Inflammatory macrophage (primary cell): ENCODE measurements at regions not wholly inside any gene's neighbourhood (a gene's known extent, or its start where the extent isn't known, plus 50 kb on each side); places are given as distances from the start of the nearest gene placed in this dataset.
"Not testable (repeated sequence)": the region's sequence is repeated elsewhere in the genome, so short reads cannot be mapped to it uniquely, and the experiment has no call there.

ENCODE experiments used
- DNase-seq, 2 donors: peaks; one replicate each; pipeline ENCODE4 v3.0.0-alpha.2; 2020 to 2022

DNA sequence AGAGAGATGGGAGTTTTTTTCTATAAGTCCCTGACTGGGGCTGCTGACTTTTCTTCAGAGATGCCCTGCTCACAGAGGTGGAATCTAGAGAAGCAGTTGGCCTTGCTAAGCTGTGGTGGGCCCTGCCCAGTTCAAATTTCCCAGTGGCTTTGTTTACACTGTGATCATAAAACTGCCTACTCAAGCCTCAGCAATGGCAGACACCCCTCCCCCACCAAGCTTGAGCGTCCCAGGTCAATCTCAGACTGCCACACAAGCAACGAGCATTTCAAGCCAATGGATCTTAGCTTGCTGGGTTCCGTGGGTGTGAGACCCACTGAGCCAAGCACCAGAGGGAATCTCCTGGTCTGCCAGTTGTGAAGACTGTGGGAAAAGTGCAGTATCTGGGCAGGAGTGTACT, 199.8 kb upstream of the WDFY3 start:
- DNase-seq, result no peak

DNA sequence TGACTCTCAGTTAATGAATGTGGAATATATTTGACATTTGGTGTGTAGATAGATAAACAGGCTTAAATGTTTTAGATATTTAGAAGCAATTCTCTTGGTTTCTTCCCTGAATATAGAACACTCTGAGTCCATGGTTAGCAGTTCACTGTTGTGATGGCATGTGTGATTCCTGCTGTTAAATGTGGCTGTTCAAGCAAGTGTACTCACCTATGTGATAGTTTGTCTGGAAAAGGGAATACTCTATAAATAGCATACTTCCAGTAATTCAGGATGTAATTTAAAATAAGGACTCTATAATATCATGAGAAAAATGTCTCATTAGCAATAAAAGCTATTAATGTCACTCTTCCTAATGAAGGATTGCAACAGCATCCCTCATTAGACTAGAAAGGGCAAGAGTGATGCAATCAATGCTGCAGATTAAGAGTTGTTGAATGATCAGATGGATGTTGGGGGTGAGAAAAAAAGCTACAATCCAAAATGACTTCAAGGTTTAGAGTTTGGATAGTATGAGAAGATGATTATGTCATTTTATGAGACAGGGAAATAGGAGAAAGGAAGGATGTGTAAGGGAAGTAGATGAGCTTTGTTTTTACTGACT, 201.8 kb upstream of the WDFY3 start:
- DNase-seq, result no peak

DNA sequence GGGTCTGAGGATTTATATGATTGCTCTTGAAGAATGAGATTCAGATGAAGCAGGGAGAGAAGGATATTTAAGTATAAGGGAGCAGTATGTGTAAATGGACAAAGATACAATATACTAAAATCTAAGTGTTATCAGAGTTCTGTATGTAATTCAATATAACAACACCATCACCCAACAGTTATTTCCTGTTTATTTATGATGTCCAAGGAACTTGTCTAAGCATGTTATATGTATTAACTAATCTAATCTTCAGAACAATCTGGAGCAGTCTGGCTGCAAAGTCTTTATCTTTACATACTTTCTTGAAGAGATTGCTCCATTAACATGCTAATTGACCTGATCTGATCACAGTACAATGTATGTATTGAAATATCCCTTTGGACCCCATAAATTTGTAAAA, 203.8 kb upstream of the WDFY3 start:
- no peak for DNase-seq

DNA sequence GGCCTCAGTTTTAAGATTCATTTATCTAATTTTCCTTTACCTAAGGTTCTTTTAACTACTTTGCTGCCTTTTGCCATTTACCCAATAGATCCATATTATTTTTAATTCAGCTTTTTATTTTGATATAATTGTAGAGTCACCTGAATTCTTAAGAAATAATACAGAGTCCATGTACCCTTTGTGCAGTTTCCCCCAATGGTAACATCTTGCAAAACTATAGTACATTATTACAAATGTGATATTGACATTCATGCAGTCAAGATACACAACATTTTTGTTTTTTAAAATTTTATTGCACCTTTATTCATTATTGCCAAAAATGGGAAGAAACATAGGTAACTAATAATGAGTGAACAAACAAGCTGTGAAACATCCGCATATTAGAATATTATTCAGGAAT, 208.7 kb upstream of the WDFY3 start:
- DNase-seq, result no peak

DNA sequence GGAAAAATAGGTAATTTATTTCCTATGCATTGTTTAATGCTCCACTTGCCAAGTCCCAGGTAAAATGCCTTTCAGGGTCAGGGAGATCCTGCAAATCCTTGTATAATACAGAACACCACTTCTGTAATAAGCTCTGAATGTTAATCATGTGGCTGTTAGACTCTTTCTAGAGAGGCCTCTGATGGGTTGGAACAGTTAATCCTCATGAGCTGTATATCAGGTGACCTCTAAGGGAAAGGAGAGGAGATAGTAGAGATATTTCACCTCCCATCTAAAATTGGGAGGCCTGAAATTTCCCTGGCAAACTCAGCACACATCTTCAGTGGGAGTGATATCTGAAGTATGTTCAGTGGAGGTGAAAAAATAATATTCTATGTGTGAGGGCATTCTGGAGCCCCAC, 210.6 kb upstream of the WDFY3 start:
- DNase-seq, result no peak

DNA sequence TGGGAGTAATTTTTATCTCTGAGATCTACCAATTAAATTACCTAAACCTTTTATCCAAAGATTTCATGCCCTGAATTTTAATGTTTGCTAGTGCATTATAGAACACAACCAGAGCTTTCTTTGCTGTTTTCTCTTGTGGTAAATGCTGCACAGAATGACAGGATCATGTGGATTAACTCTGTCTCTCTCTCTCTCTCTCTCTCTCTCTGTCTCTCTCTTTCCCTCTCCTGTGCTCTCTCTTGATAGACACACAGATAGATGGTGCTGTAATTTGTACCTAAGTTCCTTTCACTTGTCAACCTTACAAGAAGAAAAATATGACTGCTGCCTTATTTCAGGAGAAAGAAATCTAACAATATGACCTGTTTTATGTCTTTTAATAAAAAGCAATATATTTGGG, 211.2 kb upstream of the WDFY3 start:
- no peak for DNase-seq

DNA sequence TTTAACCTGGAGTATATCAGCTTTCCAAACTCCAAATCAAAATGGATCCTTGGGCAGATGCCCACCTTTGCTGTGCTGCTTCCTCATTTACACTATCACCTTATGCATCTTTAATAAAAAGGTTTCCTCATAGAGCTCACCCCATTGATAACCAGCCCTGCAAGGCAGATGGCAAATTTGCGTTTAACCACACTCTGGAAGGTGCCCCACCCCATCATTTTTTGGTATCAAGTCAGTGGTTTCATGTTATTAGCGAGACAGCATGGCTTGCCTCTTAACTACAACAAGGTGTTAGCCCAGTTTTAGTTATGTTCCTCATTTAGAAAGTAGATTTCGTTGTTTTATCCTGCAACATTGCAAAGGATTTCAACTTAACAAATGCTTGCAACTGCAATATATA, 214.0 kb upstream of the WDFY3 start:
- DNase-seq, result no peak

DNA sequence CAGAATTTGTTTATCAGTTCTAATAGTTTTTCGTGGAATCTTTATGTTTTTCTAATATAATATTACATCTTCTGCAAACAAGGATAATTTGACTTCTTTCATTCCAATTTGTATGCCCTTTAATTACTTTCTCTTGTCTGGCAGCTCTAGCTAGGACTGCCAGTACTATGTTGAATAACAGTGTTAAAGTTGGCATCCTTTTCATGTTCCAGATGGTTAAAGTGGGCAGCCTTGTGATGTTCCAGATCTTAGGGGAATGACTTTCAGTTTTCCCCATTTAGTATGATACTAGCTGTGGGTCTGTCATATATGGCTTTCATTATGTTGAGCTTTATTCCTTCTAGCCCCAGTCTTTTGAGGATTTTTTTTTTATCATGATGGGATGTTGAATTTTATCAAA, 220.6 kb upstream of the WDFY3 start:
- no peak for DNase-seq

DNA sequence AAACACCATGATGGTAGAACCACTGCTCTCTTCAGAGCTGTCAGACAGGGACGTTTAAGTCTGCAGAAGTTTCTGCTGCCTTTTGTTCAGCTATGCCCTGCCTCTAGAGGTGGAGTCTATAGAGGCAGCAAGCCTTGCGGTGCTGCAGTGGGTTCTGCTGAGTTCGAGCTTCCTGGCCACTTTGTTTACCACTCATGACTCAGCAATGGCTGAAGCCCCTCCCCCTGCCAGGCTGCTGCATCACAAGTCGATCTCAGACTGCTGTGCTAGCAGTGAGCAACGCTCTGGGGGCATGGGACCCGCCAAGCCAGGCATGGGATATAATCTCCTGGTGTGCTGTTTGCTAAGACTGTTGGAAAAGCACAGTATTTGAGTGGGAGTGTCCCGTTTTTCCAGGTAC, 229.5 kb upstream of the WDFY3 start:
- not testable (repeated sequence) for DNase-seq

DNA sequence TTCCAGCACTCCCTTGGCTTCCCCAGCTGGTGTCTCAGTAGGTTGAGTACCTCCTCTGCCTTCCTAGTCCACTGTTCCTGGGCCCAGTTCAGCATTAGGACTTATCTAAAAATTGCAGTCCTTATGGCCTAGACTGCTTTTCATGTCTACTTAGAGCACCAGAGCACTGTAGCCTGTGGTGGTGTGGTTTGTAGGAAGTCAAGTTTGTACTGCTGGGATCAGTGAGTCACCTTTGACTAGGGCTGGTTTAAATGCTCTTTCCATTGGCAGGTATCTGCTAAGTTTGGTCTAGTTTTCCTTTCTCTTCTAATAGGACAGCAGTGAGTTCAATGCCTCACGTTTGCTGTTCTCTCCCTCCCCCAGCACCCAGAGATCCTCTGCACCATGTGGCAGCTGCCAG, 233.6 kb upstream of the WDFY3 start:
- DNase-seq, result no peak

DNA sequence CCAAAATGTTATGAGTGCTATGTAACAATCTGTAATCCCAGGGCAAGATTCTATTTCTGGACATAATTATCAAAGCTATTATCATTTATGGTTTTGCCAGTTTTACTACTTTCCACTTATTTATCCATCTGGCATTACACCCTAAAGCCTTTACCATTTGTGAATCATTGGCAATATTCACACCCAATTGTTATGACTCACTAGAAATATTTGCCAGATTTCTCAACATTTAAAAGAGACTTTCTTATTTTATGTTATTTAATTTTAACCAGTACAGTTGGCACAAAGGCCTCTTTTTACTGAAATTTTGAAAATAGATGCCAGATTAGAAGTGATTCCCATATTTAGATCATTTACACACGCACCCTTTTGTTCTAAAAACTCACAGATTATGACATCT, 242.7 kb upstream of the WDFY3 start:
- DNase-seq, result no peak

DNA sequence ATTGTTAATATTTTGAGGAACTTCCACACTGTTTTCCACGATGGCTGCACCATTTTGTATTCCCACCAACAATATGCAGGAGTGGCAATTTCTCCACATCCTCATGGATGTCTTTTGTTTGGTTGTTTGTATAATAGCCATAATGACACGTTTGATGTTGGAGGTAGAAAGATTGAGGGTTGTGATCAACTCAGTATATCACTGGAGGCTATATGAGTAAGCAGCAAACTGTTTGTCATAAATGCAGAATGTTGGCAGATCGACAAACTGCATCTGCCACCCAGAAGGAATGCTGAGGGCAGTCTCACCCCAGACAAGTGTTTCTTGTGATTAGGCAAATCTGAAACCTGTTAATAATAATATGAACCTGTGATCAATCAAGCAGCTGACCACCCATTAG, 243.9 kb upstream of the WDFY3 start:
- DNase-seq, result no peak

DNA sequence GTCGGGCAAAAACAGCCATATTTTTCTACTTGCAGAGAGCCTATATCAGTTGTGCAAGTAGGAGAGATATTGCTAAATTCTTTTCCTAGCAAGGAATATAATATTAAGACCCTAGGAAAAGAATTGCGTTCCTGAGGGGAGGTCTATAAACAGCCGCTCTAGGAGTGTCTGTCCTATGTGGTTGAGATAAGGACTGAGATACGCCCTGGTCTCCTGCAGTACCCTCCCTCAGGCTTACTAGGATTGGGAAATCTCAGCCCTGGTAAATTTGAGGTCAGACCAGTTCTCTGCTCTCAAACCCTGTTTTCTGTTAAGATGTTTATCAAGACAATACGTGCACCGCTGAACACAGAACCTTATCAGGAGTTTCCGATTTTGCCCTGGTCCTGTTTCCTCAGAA, 250.1 kb upstream of the WDFY3 start:
- DNase-seq, result not testable (repeated sequence)

DNA sequence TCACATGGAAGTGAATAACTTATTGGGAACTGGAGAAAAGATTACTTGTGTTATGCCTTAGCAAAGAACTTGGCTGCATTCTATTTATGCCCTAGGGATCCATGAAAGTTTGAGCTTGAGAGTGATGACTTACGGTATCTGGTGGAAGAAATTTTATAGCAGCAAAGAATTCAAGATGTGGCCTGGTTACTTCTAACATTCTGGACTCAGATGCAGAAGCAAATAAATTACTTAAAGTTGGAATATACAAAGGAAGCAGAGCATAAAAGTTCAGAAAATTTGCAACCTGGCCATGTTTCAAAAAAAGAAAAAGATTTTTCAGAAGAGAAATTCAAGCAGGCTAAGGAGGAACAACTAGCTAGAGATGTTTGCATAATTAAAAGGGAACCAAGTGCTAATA, 252.3 kb upstream of the WDFY3 start:
- no peak for DNase-seq

DNA sequence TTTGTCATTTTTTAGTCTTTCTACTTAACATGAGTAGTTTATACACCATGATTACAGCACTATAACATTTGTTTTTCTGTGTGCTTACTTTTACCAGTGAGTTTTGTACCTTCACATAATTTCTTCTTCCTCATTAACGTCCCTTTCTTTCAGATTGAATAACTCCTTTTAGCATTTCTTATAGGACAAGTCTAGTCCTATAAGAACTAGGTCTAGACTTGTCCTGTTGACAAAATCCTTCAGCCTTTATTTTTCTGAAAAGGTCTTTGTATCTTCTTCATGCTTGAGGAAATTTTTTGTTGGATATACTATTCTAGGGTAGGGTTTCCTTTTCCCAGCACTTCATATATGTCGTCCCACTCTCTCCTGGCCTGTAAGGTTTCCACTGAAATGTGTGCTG, 253.3 kb upstream of the ARHGAP24 start:
- no peak for DNase-seq

DNA sequence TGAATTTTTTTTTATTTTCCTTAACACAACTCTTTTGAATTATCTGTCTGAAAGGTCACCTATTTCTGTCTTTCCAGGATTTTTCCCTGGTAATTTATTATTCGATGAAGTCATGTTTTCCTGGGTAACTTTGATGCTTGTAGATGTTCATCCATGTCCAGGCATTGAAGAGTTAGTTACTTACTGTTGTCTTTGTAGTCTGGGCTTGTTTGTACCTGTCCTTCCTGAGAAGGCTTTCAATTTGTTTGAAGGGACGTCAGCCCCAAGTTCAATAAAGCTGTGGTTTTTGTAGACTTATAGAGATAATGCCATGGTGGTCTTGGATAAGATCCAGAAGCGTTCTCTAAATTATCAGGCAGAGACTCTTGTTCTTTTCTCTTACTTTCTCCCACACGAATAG, 252.4 kb upstream of the ARHGAP24 start:
- no peak for DNase-seq

DNA sequence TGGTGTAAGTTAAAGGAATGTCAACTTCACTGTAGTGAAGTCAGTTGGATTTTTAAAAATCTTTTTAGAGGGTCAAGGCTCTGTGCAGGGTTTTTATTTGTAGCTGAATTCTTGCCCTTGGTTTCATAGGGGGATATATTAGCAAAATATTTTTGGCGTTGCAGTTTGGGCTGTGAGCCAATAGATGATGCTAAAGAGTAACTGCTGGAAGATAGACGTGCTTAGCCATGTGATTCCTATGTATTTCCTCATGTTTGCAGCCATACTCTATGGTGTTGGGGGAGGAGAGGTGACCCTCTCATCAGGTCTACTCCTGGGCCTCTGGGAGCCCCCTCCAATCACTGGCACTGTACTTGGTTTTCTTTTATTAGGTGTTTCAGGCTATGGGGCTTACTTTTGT, 246.7 kb upstream of the ARHGAP24 start:
- no peak for DNase-seq

DNA sequence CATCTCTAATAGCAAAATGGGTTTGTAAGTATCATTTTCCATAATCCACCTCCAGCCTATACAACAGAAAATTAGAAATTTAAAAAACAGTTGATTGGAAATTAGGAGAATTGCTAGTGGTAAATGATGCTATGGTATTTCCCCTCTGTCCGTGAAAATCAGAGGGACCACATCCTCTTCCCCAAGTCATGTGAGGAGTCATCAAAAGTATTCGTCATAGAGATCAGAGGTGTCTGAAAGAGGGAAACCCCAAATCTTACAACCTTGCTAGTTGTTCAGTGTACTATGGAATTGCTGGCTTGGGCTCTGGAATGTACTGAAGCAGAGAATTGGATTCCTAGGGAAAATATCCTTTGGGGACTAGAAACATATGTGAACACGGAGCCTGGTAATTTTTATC, 241.4 kb upstream of the ARHGAP24 start:
- DNase-seq, result no peak

DNA sequence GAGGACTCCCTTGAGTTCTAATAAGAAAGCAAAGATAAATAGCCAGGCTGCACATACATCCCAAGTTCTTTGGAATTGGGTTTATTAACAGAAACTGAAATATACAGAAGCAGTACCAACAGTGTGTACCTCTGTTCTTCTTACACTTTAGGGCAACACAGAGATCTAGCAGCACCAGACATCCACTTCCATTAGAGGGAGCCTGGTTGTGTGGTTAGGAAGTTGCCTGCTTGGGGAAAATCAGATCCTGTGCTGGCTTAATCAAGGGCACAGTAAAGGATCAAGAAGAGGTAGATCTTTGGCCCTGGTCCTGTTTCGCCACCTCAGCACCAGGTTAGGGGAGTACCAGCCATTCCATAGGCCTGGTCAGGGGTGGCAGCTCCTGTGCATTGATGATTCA, 231.1 kb upstream of the ARHGAP24 start:
- DNase-seq, result no peak

DNA sequence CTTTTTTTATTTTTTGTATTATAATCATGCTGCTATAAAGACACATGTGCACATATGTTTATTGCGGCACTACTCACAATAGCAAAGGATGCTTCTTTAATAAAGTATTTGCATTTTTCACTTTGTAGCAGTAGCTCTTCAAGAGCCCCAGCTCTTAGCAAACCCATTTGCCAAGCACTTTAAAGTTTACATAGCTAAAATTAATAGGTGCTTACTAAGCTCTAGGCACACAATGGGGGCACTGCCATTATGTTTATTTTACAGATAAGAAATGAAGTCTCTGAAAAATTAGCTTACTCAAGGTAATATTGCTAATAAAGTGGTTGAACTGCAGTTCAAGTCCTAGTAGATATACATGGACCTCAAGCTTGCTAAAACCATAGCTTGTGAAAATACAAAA, 230.3 kb upstream of the ARHGAP24 start:
- no peak for DNase-seq

DNA sequence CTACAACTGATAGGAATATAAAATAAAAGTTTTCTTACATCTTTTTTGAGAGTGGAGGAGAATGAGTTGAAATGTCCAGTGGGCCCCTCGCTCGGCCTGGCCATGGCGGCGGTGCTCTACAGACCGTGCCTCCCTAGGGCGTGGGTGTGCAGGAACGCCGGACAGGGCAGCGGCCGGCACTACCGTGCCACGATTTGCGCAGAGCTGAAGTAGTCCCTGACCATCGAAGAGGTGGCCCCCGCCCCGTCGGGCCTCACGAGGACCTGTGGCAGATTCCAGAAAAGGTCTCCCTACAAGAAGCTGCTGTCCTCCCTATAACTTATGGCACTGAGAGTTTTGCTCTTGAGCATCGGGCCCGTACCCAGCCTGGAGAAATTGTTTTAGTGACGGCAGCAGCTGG, 228.9 kb upstream of the ARHGAP24 start:
- no peak for DNase-seq

DNA sequence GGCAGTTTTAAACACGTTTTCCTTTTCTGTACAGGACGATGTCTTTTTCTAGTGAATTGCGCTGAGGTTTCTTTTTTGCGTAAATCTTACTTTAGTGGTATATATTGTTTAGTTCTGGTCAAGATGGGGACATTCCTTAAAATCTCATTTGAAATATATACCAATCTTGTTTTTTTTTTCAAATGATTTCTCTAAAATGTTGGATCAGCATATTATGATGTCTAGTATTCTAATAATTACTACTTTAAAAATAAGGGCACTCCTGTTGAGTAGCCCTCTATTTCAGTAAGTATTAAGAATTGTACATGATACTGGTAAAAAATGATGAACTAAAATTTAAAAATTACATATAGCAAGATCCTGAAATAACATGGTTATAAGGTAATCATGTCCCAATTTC, 224.1 kb upstream of the ARHGAP24 start:
- DNase-seq, result no peak

DNA sequence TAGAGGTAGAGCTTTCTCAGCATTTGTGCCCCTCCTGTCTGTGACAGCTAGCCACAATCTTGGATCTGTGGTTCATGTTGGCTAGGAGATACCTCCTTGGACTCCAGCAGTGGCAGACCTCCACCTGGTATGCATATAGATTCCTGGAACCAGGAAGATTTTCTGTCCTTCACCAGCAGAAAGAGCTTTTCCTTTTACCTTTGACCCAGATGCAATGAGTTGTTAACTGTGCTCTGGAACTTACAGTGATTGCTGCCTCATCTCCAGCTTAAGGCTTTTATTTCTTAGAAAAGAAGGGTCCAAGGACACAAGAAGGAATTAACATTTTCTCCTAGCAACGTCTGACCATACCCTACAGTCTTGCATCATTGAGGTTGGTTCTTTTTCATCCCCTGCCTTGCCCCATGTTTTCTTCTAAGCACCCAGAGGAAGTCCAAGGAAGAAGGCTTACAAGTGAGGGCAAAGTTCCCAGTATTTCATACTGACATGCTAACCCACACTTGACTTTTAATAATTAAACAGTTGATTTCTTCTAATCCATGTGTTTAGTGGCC, 217.1 kb upstream of the ARHGAP24 start:
- no peak for DNase-seq

DNA sequence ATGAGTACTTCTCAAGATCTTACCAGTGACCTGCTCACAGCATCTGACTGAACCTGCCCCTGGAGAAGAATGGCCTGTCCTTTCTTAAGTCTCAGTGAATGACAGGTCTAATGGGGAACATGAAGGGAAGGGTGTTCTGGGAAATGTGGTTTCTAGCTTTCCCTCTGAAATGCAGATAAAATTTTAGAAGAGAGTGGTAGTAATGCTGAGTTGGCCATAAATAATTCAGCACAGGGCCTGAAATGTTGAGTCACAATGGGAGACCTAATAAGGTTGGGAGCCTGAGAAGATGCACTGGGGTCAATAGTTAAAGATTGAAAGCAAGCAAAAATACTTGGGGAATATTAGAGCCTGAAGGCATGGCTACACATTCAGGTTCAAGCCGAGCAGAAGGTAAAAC, 214.9 kb upstream of the ARHGAP24 start:
- DNase-seq, result no peak

DNA sequence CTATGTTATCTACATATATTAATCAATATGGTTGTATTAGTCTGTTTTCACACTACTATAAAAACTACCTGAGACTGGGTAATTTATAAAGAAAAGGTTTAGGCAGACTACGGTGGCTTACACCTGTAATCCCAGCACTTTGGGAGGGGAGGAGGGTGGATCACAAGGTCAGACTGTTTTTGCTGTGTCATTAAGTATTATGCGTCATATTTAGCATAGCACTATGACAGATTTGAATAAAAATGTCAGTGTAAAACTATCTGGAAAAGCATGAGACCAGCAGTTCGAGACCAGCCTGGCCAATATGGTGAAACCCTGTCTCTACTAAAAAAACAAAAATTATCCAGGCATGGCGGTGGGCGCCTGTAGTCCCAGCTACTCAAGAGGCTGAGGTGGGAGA, 209.7 kb upstream of the ARHGAP24 start:
- no peak for DNase-seq

DNA sequence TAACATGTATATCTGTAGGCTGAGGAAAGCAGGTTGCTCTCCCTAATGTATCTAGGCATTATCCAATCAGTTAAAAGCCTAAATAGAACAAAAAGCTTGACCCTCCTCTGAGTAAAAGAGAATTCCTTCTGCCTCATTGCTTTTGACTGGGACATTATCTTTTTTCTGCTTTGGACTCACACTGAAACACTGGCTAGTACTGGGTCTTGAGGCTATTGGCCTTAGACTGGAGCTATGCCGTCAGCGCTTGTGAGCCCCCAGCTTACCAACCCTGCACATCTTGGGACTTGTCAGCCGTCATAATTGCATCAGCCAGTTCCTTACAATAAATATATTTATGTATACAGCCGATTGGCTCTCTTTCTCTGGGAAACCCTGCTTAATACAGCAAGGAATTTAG, 206.8 kb upstream of the ARHGAP24 start:
- DNase-seq, result no peak
